ENCODE measurements at regions not wholly inside any gene's neighbourhood (a gene's known extent, or its start where the extent isn't known, plus 50 kb on each side); places are given as distances from the start of the nearest gene placed in this dataset.

DNA sequence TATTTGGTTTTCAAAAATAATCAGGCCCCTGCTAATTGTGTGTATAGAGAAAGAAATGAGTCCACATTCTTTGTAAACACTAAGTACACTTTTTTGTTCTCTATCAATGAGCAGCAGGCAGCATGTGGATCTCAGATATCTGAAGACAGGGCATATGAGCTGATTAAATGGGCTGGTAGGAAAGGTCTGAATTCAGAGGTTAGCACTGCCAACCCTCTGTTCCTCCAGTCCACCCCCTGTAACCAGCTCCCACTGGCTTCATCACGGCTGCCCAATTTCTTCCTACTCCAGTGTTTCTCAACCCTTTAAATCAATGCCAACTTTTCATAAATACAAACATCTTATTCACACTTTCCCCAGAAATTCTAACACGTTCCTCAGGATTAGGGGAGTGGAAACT is 128.5 kb downstream of the TPBG start:
- TF ChIP-seq, protein P1, sequence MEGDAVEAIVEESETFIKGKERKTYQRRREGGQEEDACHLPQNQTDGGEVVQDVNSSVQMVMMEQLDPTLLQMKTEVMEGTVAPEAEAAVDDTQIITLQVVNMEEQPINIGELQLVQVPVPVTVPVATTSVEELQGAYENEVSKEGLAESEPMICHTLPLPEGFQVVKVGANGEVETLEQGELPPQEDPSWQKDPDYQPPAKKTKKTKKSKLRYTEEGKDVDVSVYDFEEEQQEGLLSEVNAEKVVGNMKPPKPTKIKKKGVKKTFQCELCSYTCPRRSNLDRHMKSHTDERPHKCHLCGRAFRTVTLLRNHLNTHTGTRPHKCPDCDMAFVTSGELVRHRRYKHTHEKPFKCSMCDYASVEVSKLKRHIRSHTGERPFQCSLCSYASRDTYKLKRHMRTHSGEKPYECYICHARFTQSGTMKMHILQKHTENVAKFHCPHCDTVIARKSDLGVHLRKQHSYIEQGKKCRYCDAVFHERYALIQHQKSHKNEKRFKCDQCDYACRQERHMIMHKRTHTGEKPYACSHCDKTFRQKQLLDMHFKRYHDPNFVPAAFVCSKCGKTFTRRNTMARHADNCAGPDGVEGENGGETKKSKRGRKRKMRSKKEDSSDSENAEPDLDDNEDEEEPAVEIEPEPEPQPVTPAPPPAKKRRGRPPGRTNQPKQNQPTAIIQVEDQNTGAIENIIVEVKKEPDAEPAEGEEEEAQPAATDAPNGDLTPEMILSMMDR (IDR thresholded peaks at IDR 0.05), result no peak
- TF ChIP-seq POLR2A (IDR thresholded peaks at IDR 0.05), result no peak
- no peak for TF ChIP-seq POLR2AphosphoS5 (IDR thresholded peaks at IDR 0.05)
- no peak for TF ChIP-seq EP300 (IDR thresholded peaks at IDR 0.05)
